ENCODE measurements at regions not wholly inside any gene's neighbourhood (a gene's known extent, or its start where the extent isn't known, plus 50 kb on each side); places are given as distances from the start of the nearest gene placed in this dataset.

GRCh38 chr9:23582836-23583235, 243.2 kb downstream of the ELAVL2 start:
- H3K27ac Mint-ChIP-seq (ENCODE audit: unreplicated experiment) = no peak overlapping the region
- TF ChIP-seq, protein P1, sequence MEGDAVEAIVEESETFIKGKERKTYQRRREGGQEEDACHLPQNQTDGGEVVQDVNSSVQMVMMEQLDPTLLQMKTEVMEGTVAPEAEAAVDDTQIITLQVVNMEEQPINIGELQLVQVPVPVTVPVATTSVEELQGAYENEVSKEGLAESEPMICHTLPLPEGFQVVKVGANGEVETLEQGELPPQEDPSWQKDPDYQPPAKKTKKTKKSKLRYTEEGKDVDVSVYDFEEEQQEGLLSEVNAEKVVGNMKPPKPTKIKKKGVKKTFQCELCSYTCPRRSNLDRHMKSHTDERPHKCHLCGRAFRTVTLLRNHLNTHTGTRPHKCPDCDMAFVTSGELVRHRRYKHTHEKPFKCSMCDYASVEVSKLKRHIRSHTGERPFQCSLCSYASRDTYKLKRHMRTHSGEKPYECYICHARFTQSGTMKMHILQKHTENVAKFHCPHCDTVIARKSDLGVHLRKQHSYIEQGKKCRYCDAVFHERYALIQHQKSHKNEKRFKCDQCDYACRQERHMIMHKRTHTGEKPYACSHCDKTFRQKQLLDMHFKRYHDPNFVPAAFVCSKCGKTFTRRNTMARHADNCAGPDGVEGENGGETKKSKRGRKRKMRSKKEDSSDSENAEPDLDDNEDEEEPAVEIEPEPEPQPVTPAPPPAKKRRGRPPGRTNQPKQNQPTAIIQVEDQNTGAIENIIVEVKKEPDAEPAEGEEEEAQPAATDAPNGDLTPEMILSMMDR (conservative IDR thresholded peaks at IDR 0.05) = no peak
- H3K4me3 Mint-ChIP-seq = no peak overlapping the region
- H3K9me3 Mint-ChIP-seq = peaks cover 7% of the 10 kb centered on the region
- no peak for DNase-seq (ENCODE audit: low read depth, low spot score)
- no peaks in the 10 kb centered on the region for H3K4me1 Mint-ChIP-seq
- H3K27me3 Mint-ChIP-seq (ENCODE audit: low read depth) = no peaks in the 10 kb centered on the region
- no peaks in the 10 kb centered on the region for H3K36me3 Mint-ChIP-seq (ENCODE audit: low read depth)

- peaks cover 16% of the 10 kb centered on the region for H3K4me1 Mint-ChIP-seq
- DNase-seq (ENCODE audit: low read depth, low spot score) = no peak
- no peak overlapping the region for H3K27ac Mint-ChIP-seq (ENCODE audit: unreplicated experiment)
- H3K9me3 Mint-ChIP-seq = peaks cover 12% of the 10 kb centered on the region
- TF ChIP-seq, protein P1 (conservative IDR thresholded peaks at IDR 0.05) = no peak
- peaks cover 3% of the 10 kb centered on the region for H3K36me3 Mint-ChIP-seq (ENCODE audit: low read depth)
- H3K4me3 Mint-ChIP-seq = no peak overlapping the region
- H3K27me3 Mint-ChIP-seq (ENCODE audit: low read depth) = no peaks in the 10 kb centered on the region
Observed at GRCh38 chr9:23586906-23587305, 239.1 kb downstream of the ELAVL2 start.

GRCh38 chr9:23587433-23587832, 238.6 kb downstream of the ELAVL2 start:
- no peak for DNase-seq (ENCODE audit: low read depth, low spot score)
- Mint-ChIP-seq H3K27ac (ENCODE audit: unreplicated experiment) (no peak overlapping the region), H3K4me1 (peaks cover 18% of the 10 kb centered on the region), H3K9me3 (peaks cover 12% of the 10 kb centered on the region), H3K4me3 (no peak overlapping the region), H3K27me3 (ENCODE audit: low read depth) (no peaks in the 10 kb centered on the region), H3K36me3 (ENCODE audit: low read depth) (peaks cover 3% of the 10 kb centered on the region)
- TF ChIP-seq, protein P1 (conservative IDR thresholded peaks at IDR 0.05) = no peak

- H3K27me3 Mint-ChIP-seq (ENCODE audit: low read depth) = no peaks in the 10 kb centered on the region
- DNase-seq (ENCODE audit: low read depth, low spot score) = no peak
- no peak overlapping the region for H3K27ac Mint-ChIP-seq (ENCODE audit: unreplicated experiment)
- peaks cover 3% of the 10 kb centered on the region for H3K36me3 Mint-ChIP-seq (ENCODE audit: low read depth)
- peaks cover 18% of the 10 kb centered on the region for H3K4me1 Mint-ChIP-seq
- H3K4me3 Mint-ChIP-seq = no peak overlapping the region
- TF ChIP-seq, protein P1 (conservative IDR thresholded peaks at IDR 0.05) = no peak
- peaks cover 12% of the 10 kb centered on the region for H3K9me3 Mint-ChIP-seq
Observed at GRCh38 chr9:23587903-23588302, 238.1 kb downstream of the ELAVL2 start.

DNA sequence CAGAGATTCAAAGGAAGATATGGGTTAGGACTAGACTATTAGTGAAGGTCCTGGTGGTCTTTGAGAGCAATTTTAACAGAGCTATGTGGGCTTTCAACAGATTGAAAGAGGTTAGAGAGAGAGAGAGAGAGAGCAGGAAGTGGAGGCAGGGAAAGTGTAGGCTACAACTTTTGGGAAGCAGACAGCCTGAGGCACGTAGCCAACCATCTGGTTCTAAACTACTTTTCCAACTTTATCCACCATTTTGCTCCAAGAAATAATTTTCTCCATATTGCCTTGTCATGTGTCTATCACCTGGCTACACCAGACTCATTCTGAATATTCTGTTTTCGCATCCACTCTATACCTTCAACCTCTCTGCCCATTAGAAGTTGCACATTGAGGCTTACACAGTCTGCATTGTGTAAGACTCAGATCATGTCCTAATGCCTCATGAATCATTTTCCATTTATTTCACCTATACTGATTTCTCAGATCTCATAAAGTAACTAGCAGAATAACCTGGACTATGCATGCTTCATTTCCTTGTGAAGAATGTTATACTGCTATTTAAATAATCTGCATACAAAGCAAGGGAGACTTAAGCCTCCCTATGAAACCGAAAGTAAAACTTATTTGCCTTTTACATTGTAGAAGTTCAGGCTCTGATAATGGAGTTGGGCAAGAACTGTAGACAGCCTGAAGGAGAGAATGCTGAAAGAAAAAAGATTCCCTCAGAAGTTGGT, 235.6 kb downstream of the ELAVL2 start:
- DNase-seq (ENCODE audit: low read depth, low spot score) = no peak
- Mint-ChIP-seq H3K9me3 (peaks cover 8% of the 10 kb centered on the region), H3K27ac (ENCODE audit: unreplicated experiment) (no peak overlapping the region), H3K4me1 (peaks cover 33% of the 10 kb centered on the region), H3K36me3 (ENCODE audit: low read depth) (peaks cover 3% of the 10 kb centered on the region), H3K27me3 (ENCODE audit: low read depth) (no peaks in the 10 kb centered on the region), H3K4me3 (no peak overlapping the region)
- TF ChIP-seq, protein P1 (conservative IDR thresholded peaks at IDR 0.05) = no peak
